ENCODE measurements at regions not wholly inside any gene's neighbourhood (a gene's known extent, or its start where the extent isn't known, plus 50 kb on each side); places are given as distances from the start of the nearest gene placed in this dataset.

GRCh38 chr5:5888284-5888683 lies 465.8 kb downstream of the ICE1 start:
- Histone ChIP-seq H3K27me3 (no peaks in the 10 kb centered on the region), H3K9me3 (replicated peaks in 1 of 11) (no peaks in the 10 kb centered on the region), H3K9ac (no peak overlapping the region), H4K20me1 (no peaks in the 10 kb centered on the region), H3K36me3 (no peaks in the 10 kb centered on the region), H3K27ac (no peak overlapping the region), H3K4me3 (no peak overlapping the region), H3K4me2 (no peak overlapping the region), H3K4me1 (peaks cover 0 to 9% (median 0%) of the 10 kb centered on the region in 10 experiments; a peak in 6 of 20 replicates)
- no peak for TF ChIP-seq Cebpa-rat (IDR thresholded peaks at IDR 0.05)

DNA sequence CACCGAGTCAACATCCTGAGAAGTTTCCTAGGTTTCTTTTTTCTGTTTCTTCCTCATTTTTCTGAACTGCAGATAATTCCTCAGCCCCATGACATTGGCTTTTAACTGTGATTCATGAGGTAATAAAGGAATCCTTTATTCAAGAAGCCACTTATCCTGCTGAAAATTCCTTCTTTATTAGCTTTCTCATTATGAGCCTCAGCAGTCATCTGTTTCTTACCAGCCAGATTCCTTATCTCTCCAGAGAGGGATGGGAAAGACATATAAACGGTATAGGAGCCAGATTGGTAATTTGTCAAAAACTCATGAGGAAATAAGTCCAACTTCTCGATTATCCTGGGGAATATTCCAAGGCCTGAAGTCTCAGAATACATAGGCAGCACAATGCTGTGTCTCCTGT lies 465.4 kb downstream of the ICE1 start:
- H3K9me3 ChIP-seq (replicated peaks in 1 of 11) = no peaks in the 10 kb centered on the region
- H3K4me2 ChIP-seq = no peak overlapping the region
- no peak overlapping the region for H3K9ac ChIP-seq
- peaks cover 0 to 10% (median 0%) of the 10 kb centered on the region in 10 experiments; a peak in 5 of 20 replicates for H3K4me1 ChIP-seq
- no peaks in the 10 kb centered on the region for H3K36me3 ChIP-seq
- H3K4me3 ChIP-seq = no peak overlapping the region
- H4K20me1 ChIP-seq = no peaks in the 10 kb centered on the region
- no peak for TF ChIP-seq Cebpa-rat (IDR thresholded peaks at IDR 0.05)
- H3K27ac ChIP-seq = no peak overlapping the region
- H3K27me3 ChIP-seq = no peaks in the 10 kb centered on the region

DNA sequence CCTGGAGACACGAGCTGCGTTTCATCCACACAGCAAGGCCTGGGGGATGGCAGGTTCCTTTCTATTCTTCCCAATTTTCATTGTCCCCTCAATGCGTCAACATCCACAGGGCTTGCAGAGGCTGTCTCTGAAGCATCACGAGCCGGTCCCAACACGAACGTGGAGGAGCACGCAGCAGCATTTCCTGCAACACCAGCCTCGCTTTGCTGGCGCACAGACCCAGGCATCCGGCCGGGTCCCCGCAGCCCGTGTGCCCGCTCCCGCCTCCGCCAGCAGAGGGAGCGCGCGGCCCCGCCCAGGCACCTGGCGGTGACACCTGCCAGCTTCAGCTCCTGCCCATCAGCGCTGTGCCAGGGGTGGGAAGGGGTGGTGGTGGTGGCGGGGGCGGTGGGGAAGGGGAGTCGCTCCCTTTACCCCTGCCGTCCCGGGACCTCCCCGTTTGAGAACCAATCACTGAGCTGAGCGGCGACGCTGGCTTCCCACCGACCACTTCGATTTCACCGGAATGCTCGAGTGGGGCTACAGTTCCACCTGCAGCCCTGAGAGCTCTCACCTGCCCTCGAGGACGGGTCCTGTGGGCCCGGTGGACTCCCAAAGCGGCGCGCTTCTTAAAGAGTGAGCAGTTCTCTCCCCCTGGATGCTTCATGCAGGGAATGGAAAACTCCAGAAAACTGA lies 464.5 kb downstream of the ICE1 start:
- Histone ChIP-seq H3K4me2 (no peak overlapping the region), H3K4me3 (no peak overlapping the region), H3K4me1 (peaks cover 0 to 10% (median 0%) of the 10 kb centered on the region in 10 experiments; a peak in 5 of 20 replicates), H3K9ac (no peak overlapping the region), H3K27ac (no peak overlapping the region), H3K36me3 (no peaks in the 10 kb centered on the region), H3K27me3 (no peaks in the 10 kb centered on the region), H3K9me3 (replicated peaks in 1 of 11) (no peaks in the 10 kb centered on the region), H4K20me1 (no peaks in the 10 kb centered on the region)
- TF ChIP-seq Cebpa-rat (IDR thresholded peaks at IDR 0.05) = no peak

DNA sequence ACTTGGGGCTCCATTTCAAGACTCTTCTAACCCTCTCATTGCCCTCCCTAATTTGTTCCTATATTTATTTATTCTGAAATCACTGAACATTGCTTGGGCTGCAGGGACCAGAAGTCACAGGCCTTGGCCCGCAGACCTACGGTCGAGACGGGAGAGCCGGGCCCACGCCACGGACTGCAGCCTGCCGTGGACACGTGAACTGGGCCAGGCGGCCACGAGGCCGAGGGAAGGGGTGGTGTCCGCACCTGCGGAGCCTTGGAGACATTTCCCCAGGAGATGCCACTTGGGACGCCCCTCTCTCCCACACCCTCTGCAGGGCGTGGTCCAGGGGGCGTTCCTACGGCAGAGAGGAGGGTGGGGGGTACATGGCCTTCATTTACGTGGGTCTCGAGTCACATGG lies 463.9 kb downstream of the ICE1 start:
- H3K27me3 ChIP-seq = no peaks in the 10 kb centered on the region
- peaks cover 0 to 10% (median 0%) of the 10 kb centered on the region in 10 experiments; a peak in 5 of 20 replicates for H3K4me1 ChIP-seq
- no peaks in the 10 kb centered on the region for H3K9me3 ChIP-seq (replicated peaks in 1 of 11)
- H3K4me3 ChIP-seq = no peak overlapping the region
- no peak overlapping the region for H3K9ac ChIP-seq
- no peak overlapping the region for H3K4me2 ChIP-seq
- H4K20me1 ChIP-seq = no peaks in the 10 kb centered on the region
- no peaks in the 10 kb centered on the region for H3K36me3 ChIP-seq
- TF ChIP-seq Cebpa-rat (IDR thresholded peaks at IDR 0.05) = no peak
- H3K27ac ChIP-seq = no peak overlapping the region

- no peak overlapping the region for H3K4me3 ChIP-seq
- no peaks in the 10 kb centered on the region for H3K36me3 ChIP-seq
- H3K9me3 ChIP-seq (replicated peaks in 1 of 11) = no peaks in the 10 kb centered on the region
- H3K4me1 ChIP-seq = peaks cover 0 to 10% (median 0%) of the 10 kb centered on the region in 10 experiments; a peak in 5 of 20 replicates
- H4K20me1 ChIP-seq = no peaks in the 10 kb centered on the region
- no peaks in the 10 kb centered on the region for H3K27me3 ChIP-seq
- TF ChIP-seq Cebpa-rat (IDR thresholded peaks at IDR 0.05) = no peak
- no peak overlapping the region for H3K27ac ChIP-seq
- H3K9ac ChIP-seq = no peak overlapping the region
- no peak overlapping the region for H3K4me2 ChIP-seq
Observed at GRCh38 chr5:5885782-5886181, 463.3 kb downstream of the ICE1 start.

- Histone ChIP-seq H3K9ac (no peak overlapping the region), H3K27me3 (no peaks in the 10 kb centered on the region), H3K4me1 (peaks cover 0 to 6% (median 0%) of the 10 kb centered on the region in 10 experiments; a peak in 2 of 20 replicates), H4K20me1 (no peaks in the 10 kb centered on the region), H3K4me2 (no peak overlapping the region), H3K9me3 (replicated peaks in 1 of 11) (no peaks in the 10 kb centered on the region), H3K36me3 (no peaks in the 10 kb centered on the region), H3K4me3 (no peak overlapping the region), H3K27ac (no peak overlapping the region)
- TF ChIP-seq Cebpa-rat (IDR thresholded peaks at IDR 0.05) = no peak
Observed at GRCh38 chr5:5884593-5884992, 462.1 kb downstream of the ICE1 start.

- Histone ChIP-seq H3K4me2 (peak overlapping the region in 2 of 11 experiments; percentile 14 to 16; a peak in 1 of 22 replicates), H3K27me3 (no peaks in the 10 kb centered on the region), H3K4me3 (no peak overlapping the region), H4K20me1 (no peaks in the 10 kb centered on the region), H3K9me3 (replicated peaks in 1 of 11) (no peaks in the 10 kb centered on the region), H3K36me3 (no peaks in the 10 kb centered on the region), H3K9ac (no peak overlapping the region), H3K4me1 (peaks cover 0 to 6% (median 0%) of the 10 kb centered on the region in 10 experiments; a peak in 2 of 20 replicates), H3K27ac (no peak overlapping the region)
- no peak for TF ChIP-seq Cebpa-rat (IDR thresholded peaks at IDR 0.05)
Observed at GRCh38 chr5:5883562-5883961, 461.1 kb downstream of the ICE1 start.

DNA sequence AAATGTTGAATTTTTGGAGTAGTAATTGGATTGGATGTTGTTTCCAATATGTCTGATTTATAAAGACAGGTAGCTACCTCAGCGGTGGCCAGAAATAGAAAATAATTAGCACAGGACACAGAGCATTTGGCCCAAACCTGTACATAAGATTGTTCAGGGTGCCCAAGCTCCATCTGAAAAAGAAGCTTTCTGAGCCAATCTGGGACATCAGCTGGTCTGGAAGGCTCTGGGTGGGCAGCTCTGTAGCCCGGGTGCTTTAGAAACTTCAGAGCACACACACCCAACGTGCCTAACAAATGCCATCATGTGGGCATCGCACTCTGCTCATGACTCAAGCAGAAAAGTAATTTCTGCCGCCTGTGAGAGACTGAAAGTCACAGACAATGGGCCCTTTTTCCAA lies 460.7 kb downstream of the ICE1 start:
- Histone ChIP-seq H3K9ac (no peak overlapping the region), H3K27ac (no peak overlapping the region)
- no peak for TF ChIP-seq Cebpa-rat (IDR thresholded peaks at IDR 0.05)

GRCh38 chr5:5882706-5883105 lies 460.2 kb downstream of the ICE1 start:
- no peaks in the 10 kb centered on the region for H4K20me1 ChIP-seq
- H3K4me3 ChIP-seq = no peak overlapping the region
- H3K27ac ChIP-seq = no peak overlapping the region
- H3K9ac ChIP-seq = no peak overlapping the region
- H3K4me2 ChIP-seq = no peak overlapping the region
- peaks cover 0 to 6% (median 0%) of the 10 kb centered on the region in 10 experiments; a peak in 2 of 20 replicates for H3K4me1 ChIP-seq
- no peak for TF ChIP-seq Cebpa-rat (IDR thresholded peaks at IDR 0.05)
- no peaks in the 10 kb centered on the region for H3K36me3 ChIP-seq
- H3K27me3 ChIP-seq = no peaks in the 10 kb centered on the region
- H3K9me3 ChIP-seq (replicated peaks in 1 of 11) = no peaks in the 10 kb centered on the region

More for the DNA sequence above, 460.7 kb downstream of the ICE1 start:
- H4K20me1 ChIP-seq = no peaks in the 10 kb centered on the region
- no peaks in the 10 kb centered on the region for H3K9me3 ChIP-seq (replicated peaks in 1 of 11)
- no peaks in the 10 kb centered on the region for H3K27me3 ChIP-seq
- peak overlapping the region in 2 of 11 experiments; percentile 14 to 16; a peak in 1 of 22 replicates for H3K4me2 ChIP-seq
- peaks cover 0 to 6% (median 0%) of the 10 kb centered on the region in 10 experiments; a peak in 2 of 20 replicates for H3K4me1 ChIP-seq
- no peaks in the 10 kb centered on the region for H3K36me3 ChIP-seq
- no peak overlapping the region for H3K4me3 ChIP-seq

GRCh38 chr5:5881294-5881693 lies 458.8 kb downstream of the ICE1 start:
- no peaks in the 10 kb centered on the region for H3K36me3 ChIP-seq
- no peaks in the 10 kb centered on the region for H4K20me1 ChIP-seq
- no peaks in the 10 kb centered on the region for H3K27me3 ChIP-seq
- TF ChIP-seq Cebpa-rat (IDR thresholded peaks at IDR 0.05) = no peak
- peaks cover 0 to 6% (median 0%) of the 10 kb centered on the region in 10 experiments; a peak in 2 of 20 replicates for H3K4me1 ChIP-seq
- no peak overlapping the region for H3K27ac ChIP-seq
- no peaks in the 10 kb centered on the region for H3K9me3 ChIP-seq (replicated peaks in 1 of 11)
- H3K4me3 ChIP-seq = no peak overlapping the region
- no peak overlapping the region for H3K9ac ChIP-seq
- H3K4me2 ChIP-seq = no peak overlapping the region

All from BLaER1 treated with 17β-estradiol and CSF1 and Interleukin-3, amounts not matched to agents 10 nM and 100 nM (cell line).